SK-N-SH (cell line): ENCODE measurements at regions not wholly inside any gene's neighbourhood (a gene's known extent, or its start where the extent isn't known, plus 50 kb on each side); places are given as distances from the start of the nearest gene placed in this dataset.

ENCODE experiments used
- CTCF ChIA-PET: fragments of 300-600, 350-600 bp; formaldehyde crosslinking; extraction: SDS; loops from one replicate; lab custom pipeline; 2021; lab: Yijun Ruan, JAX
- POLR2A ChIA-PET: fragments of 350-600 bp; sonication (Branson Sonifier 250); formaldehyde crosslinking; extraction: SDS; loops from one replicate; lab custom pipeline; 2020; ENCODE audit warnings: antibody characterized with exemption, inconsistent platforms; lab: Yijun Ruan, JAX
- DNase-seq: peaks from one replicate; pipeline ENCODE4 v3.0.0; 2012
- H2AFZ ChIP-seq: fragments of 200-600 bp; sonication (generic); 2 replicates; pipeline ENCODE4 v1.8.1; 2016; ENCODE audit warnings: antibody characterized with exemption, mild to moderate bottlenecking, low read depth
- H3F3A ChIP-seq: fragments of 200-600 bp; sonication (generic); replicated peaks from 2 replicates; pipeline ENCODE3; 2016; ENCODE audit warnings: antibody characterized with exemption, mild to moderate bottlenecking; ENCODE audit not compliant: insufficient read depth
- H3K27ac ChIP-seq, 2 experiments: fragments of 200-500 bp in 1 of 2; fragments of 200-600 bp in 1 of 2; sonication (Bioruptor generic) in 1 of 2; sonication (generic), shearing (Covaris generic) in 1 of 2; 2 replicates each; pipeline versions ENCODE4 v1.5.1 to v1.6.1; 2014 to 2016; ENCODE audit warnings: low read depth in 2 of 2, inconsistent platforms in 1 of 2, low read length in 1 of 2, mild to moderate bottlenecking in 1 of 2, mixed read lengths in 1 of 2
- H3K27me3 ChIP-seq: fragments of 200-600 bp; sonication (generic), shearing (Covaris generic); 2 replicates; pipeline ENCODE4 v1.6.1; 2016; ENCODE audit warnings: mixed run types; ENCODE audit not compliant: insufficient read depth
- H3K36me3 ChIP-seq, 2 experiments: fragments of 200-500 bp in 1 of 2; fragments of 200-600 bp in 1 of 2; sonication (Bioruptor generic) in 1 of 2; sonication (generic) in 1 of 2; replicated peaks in 1 of 2; 2 replicates each; pipeline versions ENCODE3 to v1.5.1; 2014 to 2016; ENCODE audit warnings: low read length in 1 of 2, mild to moderate bottlenecking in 1 of 2; ENCODE audit not compliant: insufficient read depth in 2 of 2, control insufficient read depth in 1 of 2
- H3K4me1 ChIP-seq, 2 experiments: fragments of 200-500 bp in 1 of 2; fragments of 200-600 bp in 1 of 2; sonication (Bioruptor generic) in 1 of 2; sonication (generic), shearing (Covaris generic) in 1 of 2; 2 replicates each; pipeline versions ENCODE4 v1.5.1 to v1.6.1; 2014 to 2016; ENCODE audit warnings: low read depth in 1 of 2, low read length in 1 of 2, mixed run types in 1 of 2; ENCODE audit not compliant: insufficient read depth in 2 of 2, control insufficient read depth in 1 of 2
- H3K4me2 ChIP-seq: fragments of 200-600 bp; sonication (generic), shearing (Covaris generic); 2 replicates; pipeline ENCODE4 v1.6.1; 2017; ENCODE audit warnings: mixed run types
- H3K4me3 ChIP-seq, 2 experiments: fragments of 200-500 bp in 1 of 2; fragments of 200-600 bp in 1 of 2; sonication (Bioruptor generic) in 1 of 2; sonication (generic), shearing (Covaris generic) in 1 of 2; 2 replicates each; pipeline versions ENCODE4 v1.5.1 to v1.8.1; 2014 to 2016; ENCODE audit warnings: low read depth in 2 of 2, inconsistent platforms in 1 of 2, low read length in 1 of 2, mild to moderate bottlenecking in 1 of 2, mixed read lengths in 1 of 2, moderate library complexity in 1 of 2
- H3K79me2 ChIP-seq: fragments of 200-600 bp; sonication (generic); 2 replicates; pipeline ENCODE4 v1.8.1; 2017; ENCODE audit warnings: mild to moderate bottlenecking; ENCODE audit not compliant: insufficient read depth
- H3K9ac ChIP-seq: fragments of 200-600 bp; sonication (generic); 2 replicates; pipeline ENCODE4 v1.6.1; 2017; ENCODE audit warnings: mixed run types
- H3K9me2 ChIP-seq: fragments of 200-600 bp; sonication (generic); 2 replicates; pipeline ENCODE4 v1.6.1; 2017; ENCODE audit warnings: mixed run types
- H3K9me3 ChIP-seq: fragments of 200-600 bp; sonication (generic); 2 replicates; pipeline ENCODE4 v1.6.1; 2017; ENCODE audit warnings: mixed run types, mild to moderate bottlenecking, moderate library complexity
- H4K20me1 ChIP-seq: fragments of 200-600 bp; sonication (generic); 2 replicates; pipeline ENCODE4 v1.6.1; 2017; ENCODE audit warnings: mild to moderate bottlenecking, mixed run types; ENCODE audit not compliant: insufficient read depth
- CHD2 ChIP-seq: fragments of 150-350 bp; IDR thresholded peaks from 2 replicates; pipeline ENCODE4 v1.6.1; 2018; ENCODE audit warnings: low read length; ENCODE audit not compliant: partially characterized antibody
- ELF1 ChIP-seq: IDR thresholded peaks from 2 replicates; pipeline ENCODE4 v1.4.0; 2012
- EZH2phosphoT487 ChIP-seq: fragments of 200-600 bp; sonication (generic); IDR thresholded peaks from 2 replicates; pipeline ENCODE4 v1.6.1; 2017; ENCODE audit warnings: low read depth, mixed run types, mild to moderate bottlenecking, antibody characterized with exemption, moderate library complexity, borderline replicate concordance
- FOXM1 ChIP-seq: IDR thresholded peaks from 2 replicates; pipeline ENCODE4 v1.4.0; 2012; ENCODE audit warnings: low read depth, mild to moderate bottlenecking
- GATA2 ChIP-seq: sonication (generic); formaldehyde crosslinking; IDR thresholded peaks from 2 replicates; pipeline ENCODE4 v1.5.0; 2020; ENCODE audit warnings: mild to moderate bottlenecking, missing genetic modification reagents
- JUND ChIP-seq: IDR thresholded peaks from 2 replicates; pipeline ENCODE4 v1.4.0; 2012
- MEF2A ChIP-seq: IDR thresholded peaks from 2 replicates; pipeline ENCODE4 v1.4.0; 2012; ENCODE audit warnings: low read depth, borderline replicate concordance
- MXI1 ChIP-seq: IDR thresholded peaks from 2 replicates; pipeline ENCODE4 v1.6.1; 2012; ENCODE audit warnings: mild to moderate bottlenecking, low read depth, low read length, improper control_type of control experiment
- NFIC ChIP-seq: IDR thresholded peaks from 2 replicates; pipeline ENCODE4 v1.4.0; 2012; ENCODE audit warnings: borderline replicate concordance
- NRF1 ChIP-seq: IDR thresholded peaks from 2 replicates; pipeline ENCODE4 v1.6.1; 2012; ENCODE audit warnings: low read depth, mild to moderate bottlenecking, low read length
- RAD21 ChIP-seq: IDR thresholded peaks from 2 replicates; pipeline ENCODE4 v1.6.1; 2012; ENCODE audit warnings: mild to moderate bottlenecking, low read length
- RCOR1 ChIP-seq: fragments of 150-350 bp; IDR thresholded peaks from 2 replicates; pipeline ENCODE4 v1.6.1; 2017; ENCODE audit warnings: antibody characterized with exemption, low read length
- RFX5 ChIP-seq: IDR thresholded peaks from 2 replicates; pipeline ENCODE4 v1.6.1; 2012; ENCODE audit warnings: mild to moderate bottlenecking, improper control_type of control experiment, low read length
- RXRA ChIP-seq: IDR thresholded peaks from 2 replicates; pipeline ENCODE4 v1.4.0; 2012; ENCODE audit warnings: low read depth, mild to moderate bottlenecking, borderline replicate concordance
- SMC3 ChIP-seq: IDR thresholded peaks from 2 replicates; pipeline ENCODE4 v1.6.1; 2012; ENCODE audit warnings: low read depth, low read length, improper control_type of control experiment
- TCF12 ChIP-seq: IDR thresholded peaks from 2 replicates; pipeline ENCODE4 v1.4.0; 2012
- TEAD4 ChIP-seq: IDR thresholded peaks from 2 replicates; pipeline ENCODE4 v1.4.0; 2012; ENCODE audit warnings: mild to moderate bottlenecking, borderline replicate concordance; ENCODE audit not compliant: insufficient read depth
- WGBS: methylation state at CpG from one replicate; pipeline ENCODE4 v1.1.6; 2017; ENCODE audit warnings: low lambda C conversion rate; 5-methylcytosine and 5-hydroxymethylcytosine counted together
- TF ChIP-seq, protein P1 (sequence below): fragments of 150-350 bp; IDR thresholded peaks from 2 replicates; pipeline ENCODE4 v1.6.1; 2016; ENCODE audit warnings: mild to moderate bottlenecking, low read depth, low read length
- TF ChIP-seq, protein P2 (sequence below): fragments of 150-350 bp; IDR thresholded peaks from 2 replicates; pipeline ENCODE4 v1.6.1; 2017; ENCODE audit warnings: antibody characterized with exemption, low read length, low read depth, borderline replicate concordance
- TF ChIP-seq, protein P3 (sequence below): IDR thresholded peaks from 2 replicates; pipeline ENCODE4 v1.4.0; 2012; ENCODE audit warnings: low read depth, borderline replicate concordance
- TF ChIP-seq, protein P4 (sequence below): IDR thresholded peaks from 2 replicates; pipeline ENCODE4 v1.4.0; 2012; ENCODE audit warnings: low read depth
- TF ChIP-seq, protein P5 (sequence below): IDR thresholded peaks from 2 replicates; pipeline ENCODE4 v1.4.0; 2012; ENCODE audit warnings: low read depth, borderline replicate concordance
- TF ChIP-seq, protein P6 (sequence below): IDR thresholded peaks from 2 replicates; pipeline ENCODE4; 2012

DNA sequence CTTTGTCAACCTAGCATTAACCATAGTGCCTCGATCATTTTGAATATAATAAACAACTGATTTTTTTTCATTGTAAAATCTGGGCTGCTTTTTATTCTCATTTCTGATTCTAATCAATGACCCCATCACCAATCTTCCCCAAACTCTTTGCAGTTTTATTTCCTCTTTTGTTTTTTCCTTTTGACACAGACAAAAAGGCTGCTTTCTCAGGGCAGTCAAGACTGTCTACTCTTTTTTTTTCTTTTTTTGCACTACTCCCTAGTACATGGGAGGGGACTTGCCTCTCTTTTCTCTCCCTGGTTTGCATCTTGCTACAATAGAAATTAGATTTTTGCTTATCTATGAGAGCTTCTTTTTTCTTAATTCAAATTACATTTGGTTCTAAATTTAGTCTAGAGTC is 987.9 kb downstream of the ADGRL2 start:
- H3K4me1 ChIP-seq: peaks cover 0 to 2% of the 10 kb centered on the region in 2 experiments; a peak in 2 of 4 replicates
- no peaks in the 10 kb centered on the region for H3K9me2 ChIP-seq
- H4K20me1 ChIP-seq: no peaks in the 10 kb centered on the region
- no peak overlapping the region for H3K27ac ChIP-seq
- CTCF ChIA-PET: no interaction called here
- H3K79me2 ChIP-seq: no peaks in the 10 kb centered on the region
- TF ChIP-seq ELF1 (no peak), RFX5 (no peak), MEF2A (no peak), RCOR1 (no peak), JUND (no peak), SMC3 (no peak), NRF1 (no peak), FOXM1 (no peak), TEAD4 (no peak), CHD2 (no peak), GATA2 (no peak), NFIC (no peak)
- TF ChIP-seq, protein P1, sequence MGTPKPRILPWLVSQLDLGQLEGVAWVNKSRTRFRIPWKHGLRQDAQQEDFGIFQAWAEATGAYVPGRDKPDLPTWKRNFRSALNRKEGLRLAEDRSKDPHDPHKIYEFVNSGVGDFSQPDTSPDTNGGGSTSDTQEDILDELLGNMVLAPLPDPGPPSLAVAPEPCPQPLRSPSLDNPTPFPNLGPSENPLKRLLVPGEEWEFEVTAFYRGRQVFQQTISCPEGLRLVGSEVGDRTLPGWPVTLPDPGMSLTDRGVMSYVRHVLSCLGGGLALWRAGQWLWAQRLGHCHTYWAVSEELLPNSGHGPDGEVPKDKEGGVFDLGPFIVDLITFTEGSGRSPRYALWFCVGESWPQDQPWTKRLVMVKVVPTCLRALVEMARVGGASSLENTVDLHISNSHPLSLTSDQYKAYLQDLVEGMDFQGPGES: no peak
- TF ChIP-seq, protein P2, sequence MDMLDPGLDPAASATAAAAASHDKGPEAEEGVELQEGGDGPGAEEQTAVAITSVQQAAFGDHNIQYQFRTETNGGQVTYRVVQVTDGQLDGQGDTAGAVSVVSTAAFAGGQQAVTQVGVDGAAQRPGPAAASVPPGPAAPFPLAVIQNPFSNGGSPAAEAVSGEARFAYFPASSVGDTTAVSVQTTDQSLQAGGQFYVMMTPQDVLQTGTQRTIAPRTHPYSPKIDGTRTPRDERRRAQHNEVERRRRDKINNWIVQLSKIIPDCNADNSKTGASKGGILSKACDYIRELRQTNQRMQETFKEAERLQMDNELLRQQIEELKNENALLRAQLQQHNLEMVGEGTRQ: no peak
- TF ChIP-seq, protein P3, sequence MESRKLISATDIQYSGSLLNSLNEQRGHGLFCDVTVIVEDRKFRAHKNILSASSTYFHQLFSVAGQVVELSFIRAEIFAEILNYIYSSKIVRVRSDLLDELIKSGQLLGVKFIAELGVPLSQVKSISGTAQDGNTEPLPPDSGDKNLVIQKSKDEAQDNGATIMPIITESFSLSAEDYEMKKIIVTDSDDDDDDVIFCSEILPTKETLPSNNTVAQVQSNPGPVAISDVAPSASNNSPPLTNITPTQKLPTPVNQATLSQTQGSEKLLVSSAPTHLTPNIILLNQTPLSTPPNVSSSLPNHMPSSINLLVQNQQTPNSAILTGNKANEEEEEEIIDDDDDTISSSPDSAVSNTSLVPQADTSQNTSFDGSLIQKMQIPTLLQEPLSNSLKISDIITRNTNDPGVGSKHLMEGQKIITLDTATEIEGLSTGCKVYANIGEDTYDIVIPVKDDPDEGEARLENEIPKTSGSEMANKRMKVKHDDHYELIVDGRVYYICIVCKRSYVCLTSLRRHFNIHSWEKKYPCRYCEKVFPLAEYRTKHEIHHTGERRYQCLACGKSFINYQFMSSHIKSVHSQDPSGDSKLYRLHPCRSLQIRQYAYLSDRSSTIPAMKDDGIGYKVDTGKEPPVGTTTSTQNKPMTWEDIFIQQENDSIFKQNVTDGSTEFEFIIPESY: no peak
- TF ChIP-seq, protein P4, sequence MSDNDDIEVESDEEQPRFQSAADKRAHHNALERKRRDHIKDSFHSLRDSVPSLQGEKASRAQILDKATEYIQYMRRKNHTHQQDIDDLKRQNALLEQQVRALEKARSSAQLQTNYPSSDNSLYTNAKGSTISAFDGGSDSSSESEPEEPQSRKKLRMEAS: no peak
- H3K36me3 ChIP-seq: no peaks in the 10 kb centered on the region
- H3K9ac ChIP-seq: no peak overlapping the region
- POLR2A ChIA-PET: no interaction called here
- DNase-seq: no peak
- H3K27me3 ChIP-seq: no peaks in the 10 kb centered on the region
- no peaks in the 10 kb centered on the region for H3F3A ChIP-seq
- H2AFZ ChIP-seq: no peak overlapping the region
- H3K4me2 ChIP-seq: no peak overlapping the region
- H3K4me3 ChIP-seq: no peak overlapping the region
- 48% methylated on average over 1 of the region's 1 CpG for WGBS
- no peaks in the 10 kb centered on the region for H3K9me3 ChIP-seq

DNA sequence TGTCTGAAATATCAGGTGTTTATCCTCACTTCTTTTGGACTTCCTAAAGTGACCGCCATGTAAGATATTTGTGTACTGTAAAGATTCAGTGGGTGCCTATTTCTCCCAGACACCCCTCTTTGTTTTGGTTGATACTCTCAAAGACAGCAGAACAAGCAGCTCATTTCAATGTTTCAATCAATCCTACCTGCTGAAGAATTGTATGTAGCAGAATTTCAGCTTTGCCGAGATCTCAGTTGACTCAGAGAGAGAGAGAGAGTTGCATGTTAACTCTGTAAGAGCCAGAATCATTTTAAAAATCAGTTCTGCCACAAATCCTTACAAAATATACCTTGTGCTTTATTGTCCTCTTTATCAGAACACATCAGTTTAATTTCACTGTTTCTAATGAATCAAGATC is 987.3 kb downstream of the ADGRL2 start:
- no peak overlapping the region for H3K4me2 ChIP-seq
- no peaks in the 10 kb centered on the region for H3F3A ChIP-seq
- no peak overlapping the region for H3K4me3 ChIP-seq
- no peak overlapping the region for H2AFZ ChIP-seq
- no peaks in the 10 kb centered on the region for H3K36me3 ChIP-seq
- no peak overlapping the region for H3K9ac ChIP-seq
- no peak overlapping the region for H3K27ac ChIP-seq
- no peaks in the 10 kb centered on the region for H4K20me1 ChIP-seq
- 60% methylated on average over 2 of the region's 2 CpGs for WGBS
- no peaks in the 10 kb centered on the region for H3K27me3 ChIP-seq
- ChIA-PET CTCF (no interaction called here), POLR2A (no interaction called here)
- peaks cover 0 to 2% of the 10 kb centered on the region in 2 experiments; a peak in 2 of 4 replicates for H3K4me1 ChIP-seq
- no peaks in the 10 kb centered on the region for H3K9me2 ChIP-seq
- no peaks in the 10 kb centered on the region for H3K9me3 ChIP-seq
- H3K79me2 ChIP-seq: no peaks in the 10 kb centered on the region
- DNase-seq: no peak
- TF ChIP-seq RAD21: no peak
- TF ChIP-seq TEAD4: no peak
- TF ChIP-seq, protein P5, sequence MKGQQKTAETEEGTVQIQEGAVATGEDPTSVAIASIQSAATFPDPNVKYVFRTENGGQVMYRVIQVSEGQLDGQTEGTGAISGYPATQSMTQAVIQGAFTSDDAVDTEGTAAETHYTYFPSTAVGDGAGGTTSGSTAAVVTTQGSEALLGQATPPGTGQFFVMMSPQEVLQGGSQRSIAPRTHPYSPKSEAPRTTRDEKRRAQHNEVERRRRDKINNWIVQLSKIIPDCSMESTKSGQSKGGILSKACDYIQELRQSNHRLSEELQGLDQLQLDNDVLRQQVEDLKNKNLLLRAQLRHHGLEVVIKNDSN: no peak
- TF ChIP-seq ELF1: no peak
- no peak for TF ChIP-seq RXRA
- no peak for TF ChIP-seq EZH2phosphoT487
- TF ChIP-seq, protein P2: no peak
- TF ChIP-seq, protein P6, sequence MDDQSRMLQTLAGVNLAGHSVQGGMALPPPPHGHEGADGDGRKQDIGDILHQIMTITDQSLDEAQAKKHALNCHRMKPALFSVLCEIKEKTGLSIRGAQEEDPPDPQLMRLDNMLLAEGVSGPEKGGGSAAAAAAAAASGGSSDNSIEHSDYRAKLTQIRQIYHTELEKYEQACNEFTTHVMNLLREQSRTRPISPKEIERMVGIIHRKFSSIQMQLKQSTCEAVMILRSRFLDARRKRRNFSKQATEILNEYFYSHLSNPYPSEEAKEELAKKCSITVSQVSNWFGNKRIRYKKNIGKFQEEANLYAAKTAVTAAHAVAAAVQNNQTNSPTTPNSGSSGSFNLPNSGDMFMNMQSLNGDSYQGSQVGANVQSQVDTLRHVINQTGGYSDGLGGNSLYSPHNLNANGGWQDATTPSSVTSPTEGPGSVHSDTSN: no peak
- no peak for TF ChIP-seq NRF1
- TF ChIP-seq TCF12: no peak
- TF ChIP-seq MEF2A: no peak
- no peak for TF ChIP-seq CHD2
- no peak for TF ChIP-seq RCOR1
- no peak for TF ChIP-seq MXI1
